K562 (cell line): ENCODE measurements at regions not wholly inside any gene's neighbourhood (a gene's known extent, or its start where the extent isn't known, plus 50 kb on each side); places are given as distances from the start of the nearest gene placed in this dataset.

Experiments used
- CCAR2 ChIP-seq: fragments of 200-400 bp; formaldehyde crosslinking; IDR thresholded peaks from 2 replicates; pipeline ENCODE4 v1.6.1; 2017; ENCODE audit warnings: mild to moderate bottlenecking, low read depth, low read length
- POLR2A ChIP-seq: fragments of 450-650 bp; conservative IDR thresholded peaks from 2 replicates; pipeline ENCODE4 v1.6.1; 2016
- SMC3 ChIP-seq: conservative IDR thresholded peaks from 2 replicates; pipeline ENCODE4 v1.6.1; 2011; ENCODE audit warnings: low read depth, low read length, improper control_type of control experiment; ENCODE audit not compliant: insufficient read depth
- TEAD2 ChIP-seq: fragments of 450-650 bp; IDR thresholded peaks from 2 replicates; pipeline ENCODE4 v1.6.1; 2016; ENCODE audit warnings: missing genetic modification characterization, control low read depth, missing compliant biosample characterization
- ZNF507 ChIP-seq: conservative IDR thresholded peaks from 2 replicates; pipeline ENCODE4 v1.6.1; 2017; ENCODE audit warnings: missing genetic modification characterization, missing compliant biosample characterization
- TF ChIP-seq, protein P1 (sequence below): sonication (generic); formaldehyde crosslinking; IDR thresholded peaks from 2 replicates; pipeline ENCODE4 v1.9.0; 2022; ENCODE audit warnings: mild to moderate bottlenecking, missing genetic modification reagents

DNA sequence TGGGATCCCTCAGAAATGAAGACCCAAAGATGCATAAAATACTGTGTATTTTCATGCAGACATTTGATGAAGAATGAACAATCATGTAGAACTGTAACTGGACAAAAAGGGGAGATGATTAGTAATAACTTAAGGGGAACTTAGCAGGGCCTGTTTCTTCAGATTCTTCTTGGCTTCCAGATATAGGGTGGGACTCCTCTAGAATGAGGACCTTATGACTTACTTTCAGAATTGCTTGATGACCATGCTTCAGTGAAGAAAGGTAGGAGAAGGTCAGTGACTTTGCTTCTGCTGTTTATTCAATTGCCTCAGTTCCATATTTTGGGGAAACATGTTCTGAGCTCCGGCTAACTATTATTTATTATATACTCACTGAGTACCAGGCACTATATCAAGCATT, 580.8 kb downstream of the CENPC start:
- TF ChIP-seq, protein P1, sequence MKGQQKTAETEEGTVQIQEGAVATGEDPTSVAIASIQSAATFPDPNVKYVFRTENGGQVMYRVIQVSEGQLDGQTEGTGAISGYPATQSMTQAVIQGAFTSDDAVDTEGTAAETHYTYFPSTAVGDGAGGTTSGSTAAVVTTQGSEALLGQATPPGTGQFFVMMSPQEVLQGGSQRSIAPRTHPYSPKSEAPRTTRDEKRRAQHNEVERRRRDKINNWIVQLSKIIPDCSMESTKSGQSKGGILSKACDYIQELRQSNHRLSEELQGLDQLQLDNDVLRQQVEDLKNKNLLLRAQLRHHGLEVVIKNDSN (CRISPR knock-in tag): no peak
- TF ChIP-seq ZNF507 (tag) (no peak), CCAR2 (no peak), POLR2A (no peak), SMC3 (no peak), TEAD2 (tag) (no peak)
